A549 (cell line): ENCODE measurements at regions not wholly inside any gene's neighbourhood (a gene's known extent, or its start where the extent isn't known, plus 50 kb on each side); places are given as distances from the start of the nearest gene placed in this dataset.

Source experiments
- ATAC-seq, 2 experiments: fragments of 200-7000 bp in 1 of 2; fragments of >200 bp in 1 of 2; cut with Nextera tagmentation in 1 of 2; cut with Tn5 transposase in 1 of 2; 3 replicates each; pipeline versions ENCODE4 v1.8.0 to v1.9.1; 2018 to 2020; ENCODE audit warnings: mild to moderate bottlenecking in 1 of 2, moderate library complexity in 1 of 2
- CTCF ChIA-PET: fragments of 300-600 bp; sonication (Branson Sonifier 250); formaldehyde crosslinking; extraction: SDS; loops from one replicate; lab custom pipeline; 2021; ENCODE audit warnings: antibody characterized with exemption, inconsistent platforms; lab: Yijun Ruan, JAX
- POLR2A ChIA-PET: fragments of 350-600 bp; formaldehyde crosslinking; extraction: SDS; loops from one replicate; lab custom pipeline; 2021; ENCODE audit warnings: antibody characterized with exemption, inconsistent platforms; lab: Yijun Ruan, JAX
- DNase-seq, 2 experiments: peaks; one replicate each; pipeline versions ENCODE4 v3.0.0 to v3.0.0-alpha.2; 2011 to 2016; ENCODE audit warnings: low read depth in 1 of 2, low spot score in 1 of 2
- FAIRE-seq: peaks from 2 replicates; lab custom pipeline; 2011; peaks lifted over from hg19 to GRCh38; lab: Jason Lieb, UNC
- H3K27ac ChIP-seq, 2 experiments: fragments of >200 bp; sonication (Bioruptor Twin); formaldehyde crosslinking; 3 replicates each; pipeline ENCODE4 v1.5.1; 2016 to 2017
- H3K4me1 ChIP-seq: fragments of >200 bp; sonication (Bioruptor Twin); formaldehyde crosslinking; 3 replicates; pipeline ENCODE4 v1.6.1; 2016
- H3K4me2 ChIP-seq: fragments of >200 bp; sonication (Bioruptor Twin); formaldehyde crosslinking; 3 replicates; pipeline ENCODE4 v1.6.1; 2016
- H3K4me3 ChIP-seq: fragments of >200 bp; sonication (Bioruptor Twin); formaldehyde crosslinking; 3 replicates; pipeline ENCODE4 v1.5.1; 2016
- H3K9me3 ChIP-seq: fragments of >200 bp; sonication (Bioruptor Twin); formaldehyde crosslinking; 3 replicates; pipeline ENCODE4 v1.6.1; 2016
- BHLHE40 ChIP-seq: IDR thresholded peaks from 2 replicates; pipeline ENCODE4 v1.6.1; 2012; ENCODE audit warnings: low read depth, low read length, inconsistent platforms
- CBX8 ChIP-seq: fragments of 200-600 bp; sonication (generic); IDR thresholded peaks from 2 replicates; pipeline ENCODE4 v1.6.1; 2016
- CEBPB ChIP-seq, 2 experiments: fragments of >200 bp in 1 of 2; sonication (Bioruptor Twin) in 1 of 2; formaldehyde crosslinking in 1 of 2; IDR thresholded peaks; 2 replicates each; pipeline ENCODE4 v1.6.1; 2012 to 2016
- EHF ChIP-seq: fragments of 250-450 bp; sonication (Bioruptor Pico); IDR thresholded peaks from 2 replicates; pipeline ENCODE4 v1.5.0; 2020; ENCODE audit warnings: mild to moderate bottlenecking
- EHMT2 ChIP-seq: fragments of 200-600 bp; sonication (generic); IDR thresholded peaks from 2 replicates; pipeline ENCODE4 v1.6.1; 2016; ENCODE audit warnings: antibody characterized with exemption, low read depth, mild to moderate bottlenecking, moderate library complexity
- FOSB ChIP-seq: fragments of 250-450 bp; sonication (Bioruptor Pico); IDR thresholded peaks from 2 replicates; pipeline ENCODE4 v1.5.0; 2020; ENCODE audit warnings: mild to moderate bottlenecking, moderate library complexity
- FOXS1 ChIP-seq: fragments of 250-450 bp; sonication (Bioruptor Pico); IDR thresholded peaks from 2 replicates; pipeline ENCODE4 v1.5.0; 2020; ENCODE audit warnings: mild to moderate bottlenecking, moderate library complexity
- HOXA7 ChIP-seq: fragments of 250-450 bp; sonication (Bioruptor Pico); IDR thresholded peaks from 2 replicates; pipeline ENCODE4 v1.5.0; 2020; ENCODE audit warnings: mild to moderate bottlenecking, moderate library complexity
- HOXB13 ChIP-seq: fragments of 250-450 bp; sonication (Bioruptor Pico); IDR thresholded peaks from 2 replicates; pipeline ENCODE4 v1.5.0; 2020; ENCODE audit warnings: low read depth, mild to moderate bottlenecking, moderate library complexity
- HOXB5 ChIP-seq: fragments of 250-450 bp; sonication (Bioruptor Pico); IDR thresholded peaks from 2 replicates; pipeline ENCODE4 v1.5.0; 2020; ENCODE audit warnings: mild to moderate bottlenecking, moderate library complexity
- KDM1A ChIP-seq: fragments of 200-600 bp; sonication (generic); IDR thresholded peaks from 2 replicates; pipeline ENCODE4 v1.6.1; 2016; ENCODE audit warnings: low read depth, mild to moderate bottlenecking
- MAFK ChIP-seq: fragments of 450-650 bp; IDR thresholded peaks from 2 replicates; pipeline ENCODE4 v1.6.1; 2014; ENCODE audit not compliant: partially characterized antibody
- MAZ ChIP-seq: fragments of 150-350 bp; IDR thresholded peaks from 2 replicates; pipeline ENCODE4 v1.6.1; 2014; ENCODE audit warnings: antibody characterized with exemption, low read depth, low read length, borderline replicate concordance
- NR3C1 ChIP-seq: fragments of >200 bp; sonication (Bioruptor Twin); formaldehyde crosslinking; IDR thresholded peaks from 3 replicates; pipeline ENCODE4 v1.6.1; 2017
- PHF8 ChIP-seq: fragments of 200-600 bp; sonication (generic); IDR thresholded peaks from 2 replicates; pipeline ENCODE4 v1.6.1; 2016; ENCODE audit warnings: low read depth, mild to moderate bottlenecking, antibody characterized with exemption, moderate library complexity, borderline replicate concordance
- POLR2A ChIP-seq: IDR thresholded peaks from 2 replicates; pipeline ENCODE4 v1.6.1; 2012; ENCODE audit warnings: mild to moderate bottlenecking, low read length
- POLR2AphosphoS2 ChIP-seq: conservative IDR thresholded peaks from 2 replicates; pipeline ENCODE4 v1.6.1; 2012; ENCODE audit warnings: low read length, improper control_type of control experiment, inconsistent platforms
- RAD21 ChIP-seq, 2 experiments: fragments of >200 bp in 1 of 2; sonication (Bioruptor Twin) in 1 of 2; formaldehyde crosslinking in 1 of 2; IDR thresholded peaks in 1 of 2; conservative IDR thresholded peaks in 1 of 2; 2 replicates in 1 of 2; 3 replicates in 1 of 2; pipeline ENCODE4 v1.6.1; 2012 to 2018; ENCODE audit warnings: inconsistent platforms in 1 of 2
- RNF2 ChIP-seq: fragments of 200-600 bp; sonication (generic); IDR thresholded peaks from 2 replicates; pipeline ENCODE4 v1.6.1; 2016; ENCODE audit warnings: low read depth, mild to moderate bottlenecking, antibody characterized with exemption, moderate library complexity, borderline replicate concordance
- SMC3 ChIP-seq: fragments of >200 bp; sonication (Bioruptor Twin); formaldehyde crosslinking; IDR thresholded peaks from 3 replicates; pipeline ENCODE4 v1.6.1; 2018; ENCODE audit warnings: inconsistent platforms
- ZFP36 ChIP-seq: fragments of 450-650 bp; IDR thresholded peaks from 2 replicates; pipeline ENCODE4 v1.6.1; 2014; ENCODE audit warnings: borderline replicate concordance; ENCODE audit not compliant: partially characterized antibody
- ZNF302 ChIP-seq: fragments of 250-450 bp; sonication (Bioruptor Pico); IDR thresholded peaks from 2 replicates; pipeline ENCODE4 v1.9.0; 2021; ENCODE audit warnings: inconsistent platforms, mild to moderate bottlenecking, moderate library complexity
- WGBS: methylation state at CpG from one replicate; pipeline ENCODE4 v1.1.6; 2017; ENCODE audit errors: missing lambda C conversion rate; 5-methylcytosine and 5-hydroxymethylcytosine counted together
- TF ChIP-seq, protein P1 (sequence below): fragments of 250-450 bp; sonication (Bioruptor Pico); IDR thresholded peaks from 2 replicates; pipeline ENCODE4 v1.5.0; 2021; ENCODE audit warnings: mild to moderate bottlenecking, moderate library complexity, borderline replicate concordance
- TF ChIP-seq, protein P2 (sequence below): IDR thresholded peaks from 2 replicates; pipeline ENCODE4 v1.6.1; 2012
- TF ChIP-seq, protein P3 (sequence below): IDR thresholded peaks from 2 replicates; pipeline ENCODE4 v1.6.1; 2012; ENCODE audit warnings: low read depth, borderline replicate concordance
- TF ChIP-seq, protein P4 (sequence below): IDR thresholded peaks from 2 replicates; pipeline ENCODE4 v1.6.1; 2012
- TF ChIP-seq, protein P5 (sequence below): fragments of >200 bp; sonication (Bioruptor Twin); formaldehyde crosslinking; IDR thresholded peaks from 3 replicates; pipeline ENCODE4 v1.5.1; 2016

DNA sequence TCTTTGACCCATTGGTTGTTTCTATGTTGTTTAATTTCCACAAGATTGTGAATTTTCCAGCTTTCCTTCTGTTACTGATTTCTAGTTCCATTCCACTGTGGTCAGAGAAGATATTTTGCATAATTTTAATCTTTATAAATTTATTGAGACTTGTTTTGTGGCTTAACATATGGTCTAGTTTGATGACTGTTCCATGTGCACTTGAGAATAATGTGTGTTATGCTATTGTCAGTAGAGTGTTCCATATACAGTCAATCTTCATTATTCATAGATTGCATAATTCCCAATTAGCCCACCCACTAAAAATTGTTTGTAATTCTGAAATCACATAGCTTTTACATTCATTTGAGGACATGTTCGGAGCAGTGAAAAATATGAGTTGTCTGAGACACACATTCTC, 346.1 kb upstream of the DDI1 start (continued):
- TF ChIP-seq EHF (CRISPR knock-in tag) (no peak), HOXB13 (CRISPR knock-in tag) (no peak), FOXS1 (CRISPR knock-in tag) (no peak), HOXA7 (CRISPR knock-in tag) (no peak), FOSB (CRISPR knock-in tag) (no peak)
- TF ChIP-seq, protein P1, sequence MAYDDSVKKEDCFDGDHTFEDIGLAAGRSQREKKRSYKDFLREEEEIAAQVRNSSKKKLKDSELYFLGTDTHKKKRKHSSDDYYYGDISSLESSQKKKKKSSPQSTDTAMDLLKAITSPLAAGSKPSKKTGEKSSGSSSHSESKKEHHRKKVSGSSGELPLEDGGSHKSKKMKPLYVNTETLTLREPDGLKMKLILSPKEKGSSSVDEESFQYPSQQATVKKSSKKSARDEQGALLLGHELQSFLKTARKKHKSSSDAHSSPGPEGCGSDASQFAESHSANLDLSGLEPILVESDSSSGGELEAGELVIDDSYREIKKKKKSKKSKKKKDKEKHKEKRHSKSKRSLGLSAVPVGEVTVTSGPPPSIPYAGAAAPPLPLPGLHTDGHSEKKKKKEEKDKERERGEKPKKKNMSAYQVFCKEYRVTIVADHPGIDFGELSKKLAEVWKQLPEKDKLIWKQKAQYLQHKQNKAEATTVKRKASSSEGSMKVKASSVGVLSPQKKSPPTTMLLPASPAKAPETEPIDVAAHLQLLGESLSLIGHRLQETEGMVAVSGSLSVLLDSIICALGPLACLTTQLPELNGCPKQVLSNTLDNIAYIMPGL = no peak
- TF ChIP-seq, all 56 proteins: peak for 0

DNA sequence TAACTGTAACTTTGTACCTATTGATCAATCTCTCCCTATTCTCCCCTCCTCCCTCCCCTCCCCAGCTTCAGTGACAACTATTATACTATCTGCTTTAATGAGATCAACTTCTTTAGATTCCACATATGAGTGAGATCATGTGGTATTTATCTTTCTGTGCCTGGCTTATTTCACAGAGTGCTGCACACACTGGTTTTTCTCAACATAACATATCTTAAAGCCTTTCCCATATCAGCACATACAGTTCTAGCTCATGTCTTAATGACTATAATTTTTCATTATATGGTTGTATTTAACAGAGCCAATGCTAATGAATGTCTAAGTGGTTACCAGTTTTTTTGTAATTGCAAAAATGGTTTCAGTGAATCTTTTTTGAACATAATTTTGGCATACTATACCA, 340.3 kb upstream of the DDI1 start:
- DNase-seq (no peak), ATAC-seq (no peak)
- CTCF ChIA-PET = interaction anchor here (1.7 kb wide), 1 partner anchor 438 kb away, joined by 4 read pairs; no protein-coding TSS in a partner anchor

DNA sequence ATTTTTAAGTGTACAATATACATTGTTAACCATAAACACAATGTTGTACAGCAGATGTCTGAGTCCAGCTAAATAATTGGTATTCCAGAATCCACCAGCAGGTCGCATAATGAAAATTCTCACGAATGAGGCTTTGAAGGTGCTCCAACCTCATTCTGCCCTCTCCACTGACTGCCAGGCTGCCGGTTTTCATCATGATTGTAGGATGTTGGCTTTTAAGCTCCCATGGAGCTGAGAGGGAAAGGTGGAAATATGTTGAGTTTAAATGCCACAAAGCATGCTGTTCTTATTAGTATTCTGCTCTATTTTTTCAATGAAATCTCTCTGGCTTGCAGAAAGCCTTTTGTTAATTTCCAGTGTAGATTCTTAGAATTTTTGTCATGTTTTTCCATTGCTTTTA, 337.2 kb upstream of the DDI1 start:
- Histone ChIP-seq H3K9me3 (0 out of 3 replicates have a peak, but pooled peaks cover 4% of the 10 kb centered on the region), H3K27ac (no peak overlapping the region; a peak in 1 of 6 replicates), H3K4me2 (no peak overlapping the region), H3K4me3 (no peak overlapping the region), H3K4me1 (peaks cover 13% of the 10 kb centered on the region)
- no peak for TF ChIP-seq PHF8
- no peak for TF ChIP-seq EHMT2
- no peak for TF ChIP-seq NR3C1
- TF ChIP-seq SMC3 = no peak
- TF ChIP-seq, protein P2, sequence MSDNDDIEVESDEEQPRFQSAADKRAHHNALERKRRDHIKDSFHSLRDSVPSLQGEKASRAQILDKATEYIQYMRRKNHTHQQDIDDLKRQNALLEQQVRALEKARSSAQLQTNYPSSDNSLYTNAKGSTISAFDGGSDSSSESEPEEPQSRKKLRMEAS = no peak
- TF ChIP-seq MAZ = no peak
- no peak for TF ChIP-seq HOXB5 (CRISPR knock-in tag)
- no peak for TF ChIP-seq ZNF302
- no peak for TF ChIP-seq RNF2
- TF ChIP-seq, protein P3, sequence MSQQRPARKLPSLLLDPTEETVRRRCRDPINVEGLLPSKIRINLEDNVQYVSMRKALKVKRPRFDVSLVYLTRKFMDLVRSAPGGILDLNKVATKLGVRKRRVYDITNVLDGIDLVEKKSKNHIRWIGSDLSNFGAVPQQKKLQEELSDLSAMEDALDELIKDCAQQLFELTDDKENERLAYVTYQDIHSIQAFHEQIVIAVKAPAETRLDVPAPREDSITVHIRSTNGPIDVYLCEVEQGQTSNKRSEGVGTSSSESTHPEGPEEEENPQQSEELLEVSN = no peak
- no peak for TF ChIP-seq POLR2A
- TF ChIP-seq CBX8 = no peak
- TF ChIP-seq BHLHE40 = no peak
- TF ChIP-seq, protein P4, sequence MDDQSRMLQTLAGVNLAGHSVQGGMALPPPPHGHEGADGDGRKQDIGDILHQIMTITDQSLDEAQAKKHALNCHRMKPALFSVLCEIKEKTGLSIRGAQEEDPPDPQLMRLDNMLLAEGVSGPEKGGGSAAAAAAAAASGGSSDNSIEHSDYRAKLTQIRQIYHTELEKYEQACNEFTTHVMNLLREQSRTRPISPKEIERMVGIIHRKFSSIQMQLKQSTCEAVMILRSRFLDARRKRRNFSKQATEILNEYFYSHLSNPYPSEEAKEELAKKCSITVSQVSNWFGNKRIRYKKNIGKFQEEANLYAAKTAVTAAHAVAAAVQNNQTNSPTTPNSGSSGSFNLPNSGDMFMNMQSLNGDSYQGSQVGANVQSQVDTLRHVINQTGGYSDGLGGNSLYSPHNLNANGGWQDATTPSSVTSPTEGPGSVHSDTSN = no peak
- TF ChIP-seq MAFK = no peak
- no peak for FAIRE-seq
- POLR2A ChIA-PET = no interaction called here
- no peak for ATAC-seq
- 84% methylated on average over 3 of the region's 3 CpGs for WGBS
- CTCF ChIA-PET = interaction anchor here (0.6 to 1.7 kb wide), 2 partner anchors 17 to 181 kb away, joined by 3 to 5 read pairs; no protein-coding TSS in a partner anchor
- DNase-seq = no peak

More for the DNA sequence above, 340.3 kb upstream of the DDI1 start:
- Histone ChIP-seq H3K4me2 (no peak overlapping the region), H3K4me3 (no peak overlapping the region), H3K27ac (no peak overlapping the region), H3K4me1 (peaks cover 11% of the 10 kb centered on the region), H3K9me3 (0 out of 3 replicates have a peak, but pooled peaks cover 4% of the 10 kb centered on the region)
- TF ChIP-seq KDM1A (no peak), ZNF302 (no peak), RAD21 (conservative IDR thresholded peaks at IDR 0.05 in 1 of 2, IDR thresholded peaks at IDR 0.05 in 1 of 2) (no peak), HOXB13 (CRISPR knock-in tag) (no peak), ZFP36 (no peak), CEBPB (IDR thresholded peaks at IDR 0.05) (no peak), POLR2AphosphoS2 (no peak)
- TF ChIP-seq, protein P5, sequence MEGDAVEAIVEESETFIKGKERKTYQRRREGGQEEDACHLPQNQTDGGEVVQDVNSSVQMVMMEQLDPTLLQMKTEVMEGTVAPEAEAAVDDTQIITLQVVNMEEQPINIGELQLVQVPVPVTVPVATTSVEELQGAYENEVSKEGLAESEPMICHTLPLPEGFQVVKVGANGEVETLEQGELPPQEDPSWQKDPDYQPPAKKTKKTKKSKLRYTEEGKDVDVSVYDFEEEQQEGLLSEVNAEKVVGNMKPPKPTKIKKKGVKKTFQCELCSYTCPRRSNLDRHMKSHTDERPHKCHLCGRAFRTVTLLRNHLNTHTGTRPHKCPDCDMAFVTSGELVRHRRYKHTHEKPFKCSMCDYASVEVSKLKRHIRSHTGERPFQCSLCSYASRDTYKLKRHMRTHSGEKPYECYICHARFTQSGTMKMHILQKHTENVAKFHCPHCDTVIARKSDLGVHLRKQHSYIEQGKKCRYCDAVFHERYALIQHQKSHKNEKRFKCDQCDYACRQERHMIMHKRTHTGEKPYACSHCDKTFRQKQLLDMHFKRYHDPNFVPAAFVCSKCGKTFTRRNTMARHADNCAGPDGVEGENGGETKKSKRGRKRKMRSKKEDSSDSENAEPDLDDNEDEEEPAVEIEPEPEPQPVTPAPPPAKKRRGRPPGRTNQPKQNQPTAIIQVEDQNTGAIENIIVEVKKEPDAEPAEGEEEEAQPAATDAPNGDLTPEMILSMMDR = no peak
- POLR2A ChIA-PET = no interaction called here
- no peak for FAIRE-seq
